ENCODE measurements at regions not wholly inside any gene's neighbourhood (a gene's known extent, or its start where the extent isn't known, plus 50 kb on each side); places are given as distances from the start of the nearest gene placed in this dataset.

GRCh38 chr2:150167711-150168110 lies 319.8 kb downstream of the RND3 start:
- FAIRE-seq (no peak), DNase-seq (ENCODE audit: low read depth) (peak; percentile 79)
- no peak for TF ChIP-seq CTCF (IDR thresholded peaks at IDR 0.05; ENCODE audit: insufficient read depth, low read length, severe bottlenecking)
- Histone ChIP-seq H3K36me3 (ENCODE audit: control insufficient read depth, insufficient read depth, low read length) (no peaks in the 10 kb centered on the region), H3K4me3 (ENCODE audit: low read depth, low read length) (no peak overlapping the region), H3K27me3 (ENCODE audit: control insufficient read depth, insufficient read depth, low read length) (no peaks in the 10 kb centered on the region)

- TF ChIP-seq CTCF (IDR thresholded peaks at IDR 0.05; ENCODE audit: insufficient read depth, low read length, severe bottlenecking): no peak
- no peaks in the 10 kb centered on the region for H3K27me3 ChIP-seq (ENCODE audit: control insufficient read depth, insufficient read depth, low read length)
- H3K36me3 ChIP-seq (ENCODE audit: control insufficient read depth, insufficient read depth, low read length): no peaks in the 10 kb centered on the region
- H3K4me3 ChIP-seq (ENCODE audit: low read depth, low read length): no peak overlapping the region
- peak; percentile 55 for DNase-seq (ENCODE audit: low read depth)
- FAIRE-seq: no peak
These were observed 321.0 kb downstream of the RND3 start for GRCh38 chr2:150166313-150167051.

- no peaks in the 10 kb centered on the region for H3K27me3 ChIP-seq (ENCODE audit: control insufficient read depth, insufficient read depth, low read length)
- no peak for DNase-seq (ENCODE audit: low read depth)
- no peak for FAIRE-seq
- TF ChIP-seq CTCF (IDR thresholded peaks at IDR 0.05; ENCODE audit: insufficient read depth, low read length, severe bottlenecking): no peak
- H3K36me3 ChIP-seq (ENCODE audit: control insufficient read depth, insufficient read depth, low read length): no peaks in the 10 kb centered on the region
- no peak overlapping the region for H3K4me3 ChIP-seq (ENCODE audit: low read depth, low read length)
These were observed 321.5 kb downstream of the RND3 start for GRCh38 chr2:150165988-150166312.

GRCh38 chr2:150165442-150165841 lies 322.0 kb downstream of the RND3 start:
- Histone ChIP-seq H3K4me3 (ENCODE audit: low read depth, low read length) (no peak overlapping the region), H3K27me3 (ENCODE audit: control insufficient read depth, insufficient read depth, low read length) (no peaks in the 10 kb centered on the region), H3K36me3 (ENCODE audit: control insufficient read depth, insufficient read depth, low read length) (no peaks in the 10 kb centered on the region)
- TF ChIP-seq CTCF (IDR thresholded peaks at IDR 0.05; ENCODE audit: insufficient read depth, low read length, severe bottlenecking): no peak
- FAIRE-seq: no peak
- DNase-seq (ENCODE audit: low read depth): no peak

GRCh38 chr2:150162241-150162942 lies 325.1 kb downstream of the RND3 start:
- H3K4me3 ChIP-seq (ENCODE audit: low read depth, low read length): no peak overlapping the region
- FAIRE-seq (no peak), DNase-seq (ENCODE audit: low read depth) (no peak)
- no peaks in the 10 kb centered on the region for H3K36me3 ChIP-seq (ENCODE audit: control insufficient read depth, insufficient read depth, low read length)
- H3K27me3 ChIP-seq (ENCODE audit: control insufficient read depth, insufficient read depth, low read length): no peaks in the 10 kb centered on the region
- TF ChIP-seq CTCF (IDR thresholded peaks at IDR 0.05; ENCODE audit: insufficient read depth, low read length, severe bottlenecking): no peak

Measured in bronchial epithelial cell (primary cell).